ENCODE measurements at regions not wholly inside any gene's neighbourhood (a gene's known extent, or its start where the extent isn't known, plus 50 kb on each side); places are given as distances from the start of the nearest gene placed in this dataset.
"Not testable (repeated sequence)": the region's sequence is repeated elsewhere in the genome, so short reads cannot be mapped to it uniquely, and the experiment has no call there.

GRCh38 chr4:153099391-153100140 is 104.7 kb upstream of the TRIM2 start:
- no peak overlapping the region for H3K4me3 ChIP-seq
- TF ChIP-seq, protein P1, sequence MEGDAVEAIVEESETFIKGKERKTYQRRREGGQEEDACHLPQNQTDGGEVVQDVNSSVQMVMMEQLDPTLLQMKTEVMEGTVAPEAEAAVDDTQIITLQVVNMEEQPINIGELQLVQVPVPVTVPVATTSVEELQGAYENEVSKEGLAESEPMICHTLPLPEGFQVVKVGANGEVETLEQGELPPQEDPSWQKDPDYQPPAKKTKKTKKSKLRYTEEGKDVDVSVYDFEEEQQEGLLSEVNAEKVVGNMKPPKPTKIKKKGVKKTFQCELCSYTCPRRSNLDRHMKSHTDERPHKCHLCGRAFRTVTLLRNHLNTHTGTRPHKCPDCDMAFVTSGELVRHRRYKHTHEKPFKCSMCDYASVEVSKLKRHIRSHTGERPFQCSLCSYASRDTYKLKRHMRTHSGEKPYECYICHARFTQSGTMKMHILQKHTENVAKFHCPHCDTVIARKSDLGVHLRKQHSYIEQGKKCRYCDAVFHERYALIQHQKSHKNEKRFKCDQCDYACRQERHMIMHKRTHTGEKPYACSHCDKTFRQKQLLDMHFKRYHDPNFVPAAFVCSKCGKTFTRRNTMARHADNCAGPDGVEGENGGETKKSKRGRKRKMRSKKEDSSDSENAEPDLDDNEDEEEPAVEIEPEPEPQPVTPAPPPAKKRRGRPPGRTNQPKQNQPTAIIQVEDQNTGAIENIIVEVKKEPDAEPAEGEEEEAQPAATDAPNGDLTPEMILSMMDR (IDR thresholded peaks at IDR 0.05), result no peak
- H3K27ac ChIP-seq, result no peak overlapping the region
- no peak for DNase-seq (ENCODE audit: low spot score)

DNA sequence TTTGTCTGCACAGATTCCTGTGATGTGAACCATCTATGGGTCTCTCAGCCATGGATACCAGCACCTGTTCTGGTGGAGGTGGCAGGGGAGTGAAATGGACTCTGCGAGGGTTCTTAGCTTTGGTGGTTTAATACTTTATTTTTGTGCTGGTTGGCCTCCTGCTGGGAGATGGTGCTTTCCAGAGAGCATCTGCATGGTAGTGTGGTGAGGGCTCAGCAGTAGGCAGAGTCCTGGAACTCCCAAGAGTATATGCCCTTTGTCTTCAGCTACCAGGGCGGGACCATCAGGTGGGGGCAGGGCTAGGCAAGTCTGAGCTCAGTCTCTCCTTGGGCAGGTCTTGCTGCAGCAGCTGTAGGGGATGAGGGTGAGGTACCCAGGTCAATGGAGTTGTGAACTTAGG is 97.5 kb upstream of the TRIM2 start:
- DNase-seq (ENCODE audit: low spot score); H3K4me3 ChIP-seq; H3K27ac ChIP-seq: not testable (repeated sequence)

- Histone ChIP-seq H3K27ac (no peak overlapping the region), H3K4me3 (no peak overlapping the region)
- no peak for DNase-seq (ENCODE audit: low spot score)
- TF ChIP-seq, protein P1 (IDR thresholded peaks at IDR 0.05), result no peak
Measured at GRCh38 chr4:153107246-153107645, 97.0 kb upstream of the TRIM2 start.

DNA sequence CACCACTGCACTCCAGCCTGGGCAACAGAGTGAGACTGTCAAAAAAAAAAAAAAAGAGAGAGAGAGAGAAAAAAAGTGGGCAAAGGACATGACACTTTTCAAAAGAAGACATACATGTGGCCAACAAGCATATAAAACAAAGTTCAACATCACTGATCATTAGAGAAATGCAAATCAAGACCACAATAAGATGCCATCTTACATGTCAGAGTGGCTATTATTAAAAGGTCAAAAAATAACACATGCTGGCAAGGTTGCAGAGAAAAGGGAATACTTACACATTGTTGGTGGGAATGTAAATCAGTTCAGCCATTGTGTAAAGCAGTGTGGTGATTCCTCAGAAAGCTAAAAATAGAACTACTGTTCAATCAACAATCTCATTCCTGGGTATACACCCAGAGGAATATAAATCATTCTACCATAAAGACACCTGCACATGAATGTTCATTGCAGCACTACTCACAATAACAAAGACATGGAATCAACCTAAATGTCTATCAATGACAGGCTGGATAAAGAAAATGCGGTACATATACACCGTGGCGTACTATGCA is 94.9 kb upstream of the TRIM2 start:
- TF ChIP-seq, protein P1 (IDR thresholded peaks at IDR 0.05), result no peak
- no peak overlapping the region for H3K4me3 ChIP-seq

GRCh38 chr4:153110739-153111138 is 93.5 kb upstream of the TRIM2 start:
- no peak for DNase-seq (ENCODE audit: low spot score)
- Histone ChIP-seq H3K4me3 (no peak overlapping the region), H3K27ac (no peak overlapping the region)
- TF ChIP-seq, protein P1 (IDR thresholded peaks at IDR 0.05), result no peak

More for the DNA sequence above, 94.9 kb upstream of the TRIM2 start:
- DNase-seq (ENCODE audit: low spot score), result no peak
- no peak overlapping the region for H3K27ac ChIP-seq

GRCh38 chr4:153111426-153112040 is 92.7 kb upstream of the TRIM2 start:
- DNase-seq (ENCODE audit: low spot score), result no peak
- Histone ChIP-seq H3K27ac (no peak overlapping the region), H3K4me3 (no peak overlapping the region)
- TF ChIP-seq, protein P1 (IDR thresholded peaks at IDR 0.05), result no peak

- no peak for DNase-seq (ENCODE audit: low spot score)
- Histone ChIP-seq H3K27ac (no peak overlapping the region), H3K4me3 (no peak overlapping the region)
- TF ChIP-seq, protein P1 (IDR thresholded peaks at IDR 0.05), result no peak
Measured at GRCh38 chr4:153112041-153112441, 92.2 kb upstream of the TRIM2 start.

All from coronary artery (tissue), 2 donors.